Activated B cell treated with CpG ODN at 0.5 μM for 24 hours (primary cell): ENCODE measurements at regions not wholly inside any gene's neighbourhood (a gene's known extent, or its start where the extent isn't known, plus 50 kb on each side); places are given as distances from the start of the nearest gene placed in this dataset.

ENCODE experiments used
- ATAC-seq: fragments of 200-7000 bp; cut with Tn5 transposase; one replicate; pipeline ENCODE4 v1.10.0; 2021; ENCODE audit warnings: low read depth, mild to moderate bottlenecking, moderate library complexity
- CTCF ChIA-PET: fragments of 350-600 bp; sonication (Branson Sonifier 250); formaldehyde crosslinking; loops from one replicate; lab custom pipeline; 2021; ENCODE audit warnings: antibody characterized with exemption; lab: Charles Lee
- POLR2A ChIA-PET: fragments of 350-600 bp; sonication (Branson Sonifier 250); formaldehyde crosslinking; loops from one replicate; lab custom pipeline; 2021; ENCODE audit warnings: antibody characterized with exemption; lab: Charles Lee
- DNase-seq: peaks from one replicate; pipeline ENCODE4 v3.0.0; 2022
- H3K27ac Mint-ChIP-seq: one replicate; pipeline ENCODE4 v1.8.0; 2020; ENCODE audit warnings: mixed read lengths
- H3K27me3 Mint-ChIP-seq: one replicate; pipeline ENCODE4 v1.8.0; 2021; ENCODE audit warnings: mixed read lengths
- H3K36me3 Mint-ChIP-seq: one replicate; pipeline ENCODE4 v1.8.0; 2021; ENCODE audit warnings: low read depth, mixed read lengths
- H3K4me1 Mint-ChIP-seq: one replicate; pipeline ENCODE4 v1.8.0; 2021; ENCODE audit warnings: mixed read lengths
- H3K4me3 Mint-ChIP-seq: one replicate; pipeline ENCODE4 v1.8.0; 2020; ENCODE audit warnings: mild to moderate bottlenecking, mixed read lengths
- H3K9me3 Mint-ChIP-seq: one replicate; pipeline ENCODE4 v1.8.0; 2020; ENCODE audit warnings: mixed read lengths
- intact Hi-C: fragments of 100-400 bp; cut with micrococcal nuclease; formaldehyde crosslinking; loops from one replicate; pipeline ENCODE4 v1.15.1; 2024
- TF ChIP-seq, protein P1 (sequence below): fragments of 200-600 bp; IDR thresholded peaks from one replicate; pipeline ENCODE4 v1.8.0; 2022; ENCODE audit warnings: antibody characterized with exemption, mild to moderate bottlenecking

DNA sequence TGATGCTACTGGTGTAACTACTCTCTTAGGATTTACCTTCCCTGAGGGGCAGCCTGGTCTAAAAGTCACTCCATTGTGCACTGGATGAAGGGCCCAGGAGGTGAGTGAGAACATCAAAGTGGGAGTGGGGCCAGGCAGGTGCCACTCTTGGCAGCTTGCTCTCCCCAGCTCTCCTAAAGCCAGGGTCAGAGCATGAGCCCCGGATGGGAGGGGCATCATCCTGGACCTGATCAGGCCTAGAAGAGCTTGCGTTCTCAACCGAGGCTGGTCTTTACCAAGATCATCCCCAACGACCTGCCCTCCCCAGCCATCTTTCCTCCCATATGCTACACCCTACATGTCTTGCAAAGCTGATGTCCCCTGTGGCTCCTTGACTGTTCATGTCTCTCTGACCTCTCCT is 87.1 kb downstream of the AIPL1 start:
- intact Hi-C loops = no loop called here
- H3K9me3 Mint-ChIP-seq = no peaks in the 10 kb centered on the region
- H3K36me3 Mint-ChIP-seq = no peaks in the 10 kb centered on the region
- TF ChIP-seq, protein P1, sequence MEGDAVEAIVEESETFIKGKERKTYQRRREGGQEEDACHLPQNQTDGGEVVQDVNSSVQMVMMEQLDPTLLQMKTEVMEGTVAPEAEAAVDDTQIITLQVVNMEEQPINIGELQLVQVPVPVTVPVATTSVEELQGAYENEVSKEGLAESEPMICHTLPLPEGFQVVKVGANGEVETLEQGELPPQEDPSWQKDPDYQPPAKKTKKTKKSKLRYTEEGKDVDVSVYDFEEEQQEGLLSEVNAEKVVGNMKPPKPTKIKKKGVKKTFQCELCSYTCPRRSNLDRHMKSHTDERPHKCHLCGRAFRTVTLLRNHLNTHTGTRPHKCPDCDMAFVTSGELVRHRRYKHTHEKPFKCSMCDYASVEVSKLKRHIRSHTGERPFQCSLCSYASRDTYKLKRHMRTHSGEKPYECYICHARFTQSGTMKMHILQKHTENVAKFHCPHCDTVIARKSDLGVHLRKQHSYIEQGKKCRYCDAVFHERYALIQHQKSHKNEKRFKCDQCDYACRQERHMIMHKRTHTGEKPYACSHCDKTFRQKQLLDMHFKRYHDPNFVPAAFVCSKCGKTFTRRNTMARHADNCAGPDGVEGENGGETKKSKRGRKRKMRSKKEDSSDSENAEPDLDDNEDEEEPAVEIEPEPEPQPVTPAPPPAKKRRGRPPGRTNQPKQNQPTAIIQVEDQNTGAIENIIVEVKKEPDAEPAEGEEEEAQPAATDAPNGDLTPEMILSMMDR = no peak
- H3K27me3 Mint-ChIP-seq = peaks cover 9% of the 10 kb centered on the region
- ChIA-PET CTCF (no interaction called here), POLR2A (no interaction called here)
- no peak for DNase-seq
- H3K27ac Mint-ChIP-seq = no peak overlapping the region
- no peak for ATAC-seq
- no peaks in the 10 kb centered on the region for H3K4me1 Mint-ChIP-seq
- H3K4me3 Mint-ChIP-seq = no peak overlapping the region

DNA sequence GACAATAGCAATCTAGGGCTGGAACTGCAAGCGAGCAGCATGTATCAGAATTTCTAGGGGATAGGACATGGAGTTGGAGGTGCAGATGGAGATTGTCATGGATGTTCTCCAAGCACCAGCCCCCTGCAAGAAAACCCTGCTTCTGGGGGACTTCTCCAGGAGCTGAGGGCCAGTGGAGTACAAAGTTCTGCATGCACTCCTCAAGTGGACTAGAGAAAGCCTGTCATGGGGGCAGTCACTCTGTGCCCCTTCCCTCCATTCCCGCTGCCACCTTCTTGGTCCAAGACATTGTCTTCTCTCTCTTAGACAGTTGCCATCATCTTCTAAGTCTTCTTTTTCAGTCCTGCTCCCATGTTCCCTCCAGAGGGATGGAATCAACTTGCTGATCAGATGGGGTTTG is 87.9 kb downstream of the AIPL1 start:
- ChIA-PET CTCF (no interaction called here), POLR2A (no interaction called here)
- TF ChIP-seq, protein P1 = no peak
- Mint-ChIP-seq H3K27ac (no peak overlapping the region), H3K9me3 (no peaks in the 10 kb centered on the region), H3K4me1 (no peaks in the 10 kb centered on the region), H3K4me3 (no peak overlapping the region), H3K27me3 (peaks cover 7% of the 10 kb centered on the region), H3K36me3 (no peaks in the 10 kb centered on the region)
- ATAC-seq = no peak
- intact Hi-C loops = no loop called here
- DNase-seq = no peak

DNA sequence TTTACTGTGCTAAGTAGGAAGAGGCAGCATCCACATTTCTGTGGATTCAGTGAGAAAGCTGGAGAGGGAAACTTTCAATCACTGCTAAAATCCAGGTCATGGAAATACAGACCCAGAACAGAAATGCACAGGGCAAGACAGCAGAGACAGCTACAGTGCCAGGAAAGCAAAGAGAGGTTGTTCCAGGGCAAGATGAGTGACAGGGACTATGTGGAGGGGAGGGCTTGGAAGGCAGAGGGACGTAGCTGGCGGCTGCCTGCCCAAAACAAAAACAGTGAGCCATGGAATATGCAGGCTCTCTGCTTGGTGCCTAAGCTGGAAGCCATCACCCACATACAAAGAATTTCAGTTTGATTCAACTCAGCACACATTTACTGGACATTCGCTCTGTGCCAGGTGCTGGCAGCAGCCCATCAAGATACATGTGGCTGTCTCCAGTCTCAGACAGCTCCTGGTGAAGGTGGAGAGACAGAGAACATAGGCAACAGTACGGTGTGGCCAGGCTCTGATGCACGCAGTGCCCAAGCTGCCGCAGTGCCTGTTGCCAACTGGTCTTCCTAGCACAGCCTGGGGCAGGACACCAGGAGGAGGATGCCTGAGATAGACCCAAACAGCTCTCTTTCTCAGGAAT is 88.7 kb downstream of the AIPL1 start:
- no peak overlapping the region for H3K27ac Mint-ChIP-seq
- POLR2A ChIA-PET = no interaction called here
- intact Hi-C loops = no loop called here
- no peaks in the 10 kb centered on the region for H3K36me3 Mint-ChIP-seq
- ATAC-seq (no peak), DNase-seq (no peak)
- TF ChIP-seq, protein P1 = no peak
- no peaks in the 10 kb centered on the region for H3K4me1 Mint-ChIP-seq
- H3K27me3 Mint-ChIP-seq = peaks cover 7% of the 10 kb centered on the region
- no peaks in the 10 kb centered on the region for H3K9me3 Mint-ChIP-seq
- no peak overlapping the region for H3K4me3 Mint-ChIP-seq
- CTCF ChIA-PET = no interaction called here

DNA sequence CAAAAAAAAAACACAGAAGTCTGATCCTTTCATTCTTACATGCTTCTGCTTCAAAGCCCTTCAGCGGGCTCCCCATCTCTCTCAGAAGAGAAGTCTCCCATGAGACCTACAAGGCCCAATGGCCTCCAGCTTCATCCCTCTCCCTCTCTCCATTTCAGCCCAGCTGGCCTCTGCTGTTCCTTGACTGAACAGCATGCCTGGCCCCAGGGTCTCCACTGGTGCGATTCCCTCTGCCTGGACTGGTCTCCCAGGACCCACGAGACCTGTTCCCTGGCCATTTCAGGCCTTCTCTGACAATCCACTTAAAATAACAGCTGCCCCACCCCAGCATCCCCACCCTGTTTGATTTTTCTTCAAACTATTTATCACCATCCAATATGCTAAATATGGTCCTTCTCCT is 91.2 kb downstream of the AIPL1 start:
- no peaks in the 10 kb centered on the region for H3K36me3 Mint-ChIP-seq
- H3K27ac Mint-ChIP-seq = no peak overlapping the region
- no peaks in the 10 kb centered on the region for H3K4me1 Mint-ChIP-seq
- TF ChIP-seq, protein P1 = no peak
- H3K9me3 Mint-ChIP-seq = no peaks in the 10 kb centered on the region
- ATAC-seq (no peak), DNase-seq (no peak)
- H3K27me3 Mint-ChIP-seq = no peaks in the 10 kb centered on the region
- ChIA-PET POLR2A (no interaction called here), CTCF (no interaction called here)
- H3K4me3 Mint-ChIP-seq = no peak overlapping the region
- intact Hi-C loops = no loop called here

DNA sequence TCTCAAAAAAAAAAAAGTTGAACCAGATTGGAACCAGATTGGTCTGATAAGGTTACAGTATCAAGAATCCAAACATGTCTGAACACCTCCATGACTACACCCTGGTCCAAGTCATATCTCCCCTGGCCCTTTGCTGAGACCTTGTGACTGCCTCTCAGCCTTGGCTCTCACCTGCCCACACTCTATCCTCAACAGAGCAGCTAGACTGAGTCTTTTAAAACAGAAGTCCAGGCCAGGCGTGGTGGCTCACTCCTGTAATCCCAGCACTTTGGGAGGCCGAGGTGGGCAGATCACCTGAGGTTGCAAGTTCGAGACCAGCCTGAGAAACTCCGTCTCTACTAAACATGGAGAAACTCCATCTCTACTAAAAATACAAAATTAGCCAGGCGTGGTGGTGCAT is 91.7 kb downstream of the AIPL1 start:
- H3K27me3 Mint-ChIP-seq = no peaks in the 10 kb centered on the region
- H3K9me3 Mint-ChIP-seq = no peaks in the 10 kb centered on the region
- ChIA-PET CTCF (no interaction called here), POLR2A (no interaction called here)
- no peak for ATAC-seq
- DNase-seq = no peak
- intact Hi-C loops = no loop called here
- H3K27ac Mint-ChIP-seq = no peak overlapping the region
- no peak overlapping the region for H3K4me3 Mint-ChIP-seq
- no peaks in the 10 kb centered on the region for H3K36me3 Mint-ChIP-seq
- TF ChIP-seq, protein P1 = no peak
- H3K4me1 Mint-ChIP-seq = no peaks in the 10 kb centered on the region
